ENCODE measurements at regions not wholly inside any gene's neighbourhood (a gene's known extent, or its start where the extent isn't known, plus 50 kb on each side); places are given as distances from the start of the nearest gene placed in this dataset.

GRCh38 chr10:2137549-2138174, 400.3 kb upstream of the ADARB2 start:
- no peak for DNase-seq
- Histone ChIP-seq H3K27ac (no peak overlapping the region), H3K4me1 (no peaks in the 10 kb centered on the region), H3K4me3 (no peak overlapping the region), H3K27me3 (no peaks in the 10 kb centered on the region), H3K9me3 (no peaks in the 10 kb centered on the region), H3K36me3 (no peaks in the 10 kb centered on the region)
- intact Hi-C loops (cut with DNase I; ENCODE audit: low total_unique reads) (no loop called here), in situ Hi-C loops (cut with MboI; ENCODE audit: low pct_ligation_motif_present in 1 of 4, low pct_unique_long_range_greater_than_20kb in 1 of 4, low sequenced_read_pairs in 3 of 4) (no loop called here)
- TF ChIP-seq POLR2A (IDR thresholded peaks at IDR 0.05) (no peak), EP300 (IDR thresholded peaks at IDR 0.05; ENCODE audit: low read depth) (no peak)
- WGBS, 2 donors (ENCODE audit: low coverage in 1 of 2), result 89% methylated on average over 3 to 4 of the region's 4 CpGs

GRCh38 chr10:2130705-2131305, 393.5 kb upstream of the ADARB2 start:
- no peaks in the 10 kb centered on the region for H3K36me3 ChIP-seq
- no peak for DNase-seq
- in situ Hi-C loops (cut with MboI; ENCODE audit: low pct_ligation_motif_present in 1 of 4, low pct_unique_long_range_greater_than_20kb in 1 of 4, low sequenced_read_pairs in 3 of 4) (no loop called here), intact Hi-C loops (cut with DNase I; ENCODE audit: low total_unique reads) (no loop called here)
- H3K4me3 ChIP-seq, result no peak overlapping the region
- H3K27ac ChIP-seq, result no peak overlapping the region
- H3K27me3 ChIP-seq, result no peaks in the 10 kb centered on the region
- no peaks in the 10 kb centered on the region for H3K4me1 ChIP-seq
- peaks cover 0 to 3% of the 10 kb centered on the region in 2 donors for H3K9me3 ChIP-seq
- WGBS, 2 donors (ENCODE audit: low coverage in 1 of 2), result 74 to 77% methylated on average over 10 of the region's 10 CpGs
- TF ChIP-seq CTCF (IDR thresholded peaks at IDR 0.05) (no peak), EP300 (IDR thresholded peaks at IDR 0.05; ENCODE audit: low read depth) (no peak), POLR2A (IDR thresholded peaks at IDR 0.05) (no peak), POLR2AphosphoS5 (IDR thresholded peaks at IDR 0.05) (no peak)

- Histone ChIP-seq H3K27ac (no peak overlapping the region), H3K9me3 (peaks cover 0 to 3% of the 10 kb centered on the region in 2 donors), H3K27me3 (no peaks in the 10 kb centered on the region), H3K36me3 (no peaks in the 10 kb centered on the region), H3K4me3 (no peak overlapping the region), H3K4me1 (no peaks in the 10 kb centered on the region)
- 82 to 88% methylated on average over 3 of the region's 3 CpGs for WGBS, 2 donors (ENCODE audit: low coverage in 1 of 2)
- TF ChIP-seq EP300 (IDR thresholded peaks at IDR 0.05; ENCODE audit: low read depth) (no peak), CTCF (IDR thresholded peaks at IDR 0.05) (no peak), POLR2A (IDR thresholded peaks at IDR 0.05) (no peak), POLR2AphosphoS5 (IDR thresholded peaks at IDR 0.05) (no peak)
- no peak for DNase-seq
- intact Hi-C loops (cut with DNase I; ENCODE audit: low total_unique reads) (no loop called here), in situ Hi-C loops (cut with MboI; ENCODE audit: low pct_ligation_motif_present in 1 of 4, low pct_unique_long_range_greater_than_20kb in 1 of 4, low sequenced_read_pairs in 3 of 4) (no loop called here)
Measured at GRCh38 chr10:2128991-2129390, 391.7 kb upstream of the ADARB2 start.

- H3K27me3 ChIP-seq, result no peaks in the 10 kb centered on the region
- H3K36me3 ChIP-seq, result no peaks in the 10 kb centered on the region
- peaks cover 0 to 3% of the 10 kb centered on the region in 2 donors for H3K9me3 ChIP-seq
- DNase-seq, result no peak
- no peak overlapping the region for H3K4me3 ChIP-seq
- intact Hi-C loops (cut with DNase I; ENCODE audit: low total_unique reads) (no loop called here), in situ Hi-C loops (cut with MboI; ENCODE audit: low pct_ligation_motif_present in 1 of 4, low pct_unique_long_range_greater_than_20kb in 1 of 4, low sequenced_read_pairs in 3 of 4) (no loop called here)
- no peak for TF ChIP-seq EP300 (IDR thresholded peaks at IDR 0.05; ENCODE audit: low read depth)
- no peak for TF ChIP-seq POLR2A (IDR thresholded peaks at IDR 0.05)
- no peak for TF ChIP-seq CTCF (IDR thresholded peaks at IDR 0.05)
- TF ChIP-seq POLR2AphosphoS5 (IDR thresholded peaks at IDR 0.05), result no peak
- 82 to 85% methylated on average over 11 of the region's 11 CpGs for WGBS, 2 donors (ENCODE audit: low coverage in 1 of 2)
- H3K27ac ChIP-seq, result no peak overlapping the region
- H3K4me1 ChIP-seq, result no peaks in the 10 kb centered on the region
Measured at GRCh38 chr10:2124135-2124534, 386.8 kb upstream of the ADARB2 start.
